Activated CD4-positive, alpha-beta T cell treated with anti-CD3 and anti-CD28 coated beads, Interleukin-2, Interleukin-4, amounts not matched to agents 100 ng/mL and 50 ng/mL, durations not matched to agents 16 hours and 8 hours (primary cell): ENCODE measurements at regions not wholly inside any gene's neighbourhood (a gene's known extent, or its start where the extent isn't known, plus 50 kb on each side); places are given as distances from the start of the nearest gene placed in this dataset.

Experiments
- DNase-seq: peaks from one replicate; pipeline ENCODE4 v3.0.0-alpha.2; 2020; ENCODE audit warnings: low spot score

GRCh38 chr5:111676926-111677415 lies 80.0 kb downstream of the NREP start:
- no peak for DNase-seq

- no peak for DNase-seq
Measured at GRCh38 chr5:111676466-111676865, 80.5 kb downstream of the NREP start.

DNA sequence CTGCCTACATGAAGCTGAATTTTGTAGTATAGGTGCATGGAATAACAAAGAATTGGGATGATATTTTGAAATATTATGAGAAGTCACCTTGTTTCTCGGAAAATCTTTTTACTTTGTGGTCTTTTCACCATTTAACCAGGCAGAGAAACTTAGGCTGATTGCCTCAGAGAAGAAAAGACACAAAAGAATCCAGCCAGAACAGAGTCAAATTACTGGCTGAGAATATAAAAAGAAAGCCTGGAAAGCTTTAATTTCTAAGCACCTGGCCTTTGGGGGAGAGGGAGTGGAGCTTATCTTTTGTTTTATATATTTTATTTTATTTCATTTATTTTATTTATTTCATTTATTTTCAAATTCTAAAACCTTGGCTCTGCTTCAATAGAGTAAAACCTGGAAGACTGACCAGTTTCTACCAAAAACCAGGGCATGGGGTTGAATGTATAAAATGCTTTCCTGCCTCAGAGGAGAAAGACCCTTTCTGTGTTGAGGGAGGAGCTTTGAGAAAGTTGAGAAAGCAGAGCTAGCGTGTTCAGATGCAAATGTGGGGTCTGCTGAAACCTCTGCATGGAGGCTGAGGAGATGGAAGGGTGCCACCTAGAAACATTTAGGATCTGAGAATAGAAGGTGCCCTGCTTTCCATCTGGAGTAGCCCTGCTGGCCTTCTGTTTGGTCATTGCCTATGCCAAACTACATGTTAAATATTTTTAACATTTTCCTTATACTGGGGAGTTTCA lies 81.6 kb downstream of the NREP start:
- DNase-seq, result no peak

- DNase-seq, result no peak
Measured at GRCh38 chr5:111673891-111674626, 82.9 kb downstream of the NREP start.

- no peak for DNase-seq
Measured at GRCh38 chr5:111672099-111672498, 84.9 kb downstream of the NREP start.

GRCh38 chr5:111670826-111671492 lies 86.0 kb downstream of the NREP start:
- DNase-seq, result no peak

DNA sequence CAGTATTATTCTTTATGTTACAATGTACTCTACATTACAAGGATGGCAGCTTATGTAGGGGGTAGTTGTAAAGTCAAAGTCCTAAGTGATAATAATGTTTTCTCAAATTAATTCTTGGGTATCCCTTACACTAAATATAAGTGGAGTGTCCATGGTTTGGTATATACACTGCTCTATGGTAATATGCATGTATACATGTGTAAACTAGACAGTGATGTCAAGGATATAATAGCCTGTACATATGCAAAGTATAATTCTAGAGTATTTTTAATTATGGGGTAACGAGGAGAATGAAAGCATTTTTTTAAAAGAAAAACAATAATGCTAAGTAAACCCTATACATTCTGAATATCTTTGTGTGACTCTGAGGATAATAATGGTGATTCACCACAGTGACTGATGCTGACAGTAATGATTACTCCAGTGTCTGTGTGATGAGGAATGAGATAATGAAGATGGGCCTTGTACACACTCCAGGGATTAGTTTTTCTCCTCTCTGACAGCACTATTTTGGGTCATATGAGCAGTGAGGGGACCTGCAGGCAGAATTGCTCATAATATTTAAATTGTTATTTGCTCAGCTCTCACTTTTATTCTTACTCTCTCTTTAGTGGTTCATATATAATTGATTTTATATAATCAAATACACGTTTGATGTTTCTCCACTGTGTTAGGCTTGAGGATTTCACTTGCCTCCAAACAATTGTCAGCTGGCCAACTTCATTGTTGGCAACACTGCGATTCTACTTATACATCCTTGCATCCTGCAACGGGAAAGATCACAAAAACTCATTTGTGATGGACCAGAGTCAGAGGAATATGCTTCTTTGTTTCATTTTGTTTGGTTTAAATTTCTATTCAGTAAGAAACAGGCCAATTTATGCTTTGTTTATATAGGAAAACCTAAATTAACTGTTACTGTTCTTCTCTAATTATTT lies 88.2 kb downstream of the NREP start:
- DNase-seq, result no peak

- no peak for DNase-seq
Measured at GRCh38 chr5:111667128-111667736, 89.8 kb downstream of the NREP start.

- DNase-seq, result no peak
Measured at GRCh38 chr5:111656580-111656979, 100.4 kb downstream of the NREP start.

DNA sequence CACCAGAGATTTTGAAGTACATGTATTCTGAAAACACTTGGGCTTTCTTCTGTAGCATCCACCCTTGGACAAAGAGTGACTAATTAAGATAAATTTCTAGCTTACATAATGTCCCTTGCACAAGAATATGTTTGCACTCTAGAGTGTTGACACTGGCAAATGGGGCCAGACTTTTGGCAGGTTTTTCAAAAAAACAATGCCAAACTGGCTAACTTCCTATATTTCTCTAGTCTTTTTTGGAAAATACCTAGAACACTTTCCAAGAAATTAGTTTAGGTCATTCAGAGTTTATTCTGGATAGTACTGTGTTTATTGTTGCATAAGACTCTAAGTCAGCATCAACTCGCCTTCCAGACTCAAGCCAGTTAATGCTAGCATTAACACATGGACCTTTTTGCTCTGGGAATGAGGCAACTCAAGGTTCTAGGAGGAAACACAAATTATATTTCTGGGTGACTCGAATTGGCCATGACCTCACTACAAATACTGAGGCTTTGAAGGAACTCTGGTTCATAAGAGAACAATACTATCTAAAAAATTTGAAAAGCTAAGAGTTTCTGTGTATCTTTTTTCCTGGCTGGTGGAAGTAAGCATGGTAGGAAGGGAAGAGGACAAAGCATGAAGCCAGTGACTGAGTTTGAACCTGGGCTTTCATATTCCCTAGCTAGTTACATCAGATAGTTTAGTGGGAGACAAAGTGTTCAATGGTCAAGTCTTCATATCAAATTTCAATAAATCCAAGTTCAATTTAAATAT lies 101.6 kb downstream of the NREP start:
- no peak for DNase-seq

- DNase-seq, result no peak
Measured at GRCh38 chr5:111653408-111653807, 103.6 kb downstream of the NREP start.

DNA sequence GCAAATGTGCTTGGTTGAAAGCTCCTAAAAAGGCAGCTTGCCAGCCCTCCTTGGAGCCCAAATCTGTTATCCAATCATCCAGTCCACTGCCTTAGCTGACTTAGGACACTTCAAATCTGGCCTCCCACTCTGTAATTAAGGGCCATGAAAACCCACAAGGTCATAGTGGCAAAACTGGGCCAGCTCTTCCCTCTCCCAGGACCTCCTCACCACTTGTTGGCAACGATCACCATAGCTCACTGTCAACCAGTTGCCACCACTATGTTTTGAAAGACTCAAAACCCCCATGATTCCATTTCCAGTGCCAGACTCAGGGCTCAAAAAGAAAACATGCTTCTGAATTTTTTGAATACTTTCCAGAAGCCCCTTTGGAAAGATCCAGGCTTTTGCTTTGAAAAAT lies 107.5 kb downstream of the NREP start:
- no peak for DNase-seq

DNA sequence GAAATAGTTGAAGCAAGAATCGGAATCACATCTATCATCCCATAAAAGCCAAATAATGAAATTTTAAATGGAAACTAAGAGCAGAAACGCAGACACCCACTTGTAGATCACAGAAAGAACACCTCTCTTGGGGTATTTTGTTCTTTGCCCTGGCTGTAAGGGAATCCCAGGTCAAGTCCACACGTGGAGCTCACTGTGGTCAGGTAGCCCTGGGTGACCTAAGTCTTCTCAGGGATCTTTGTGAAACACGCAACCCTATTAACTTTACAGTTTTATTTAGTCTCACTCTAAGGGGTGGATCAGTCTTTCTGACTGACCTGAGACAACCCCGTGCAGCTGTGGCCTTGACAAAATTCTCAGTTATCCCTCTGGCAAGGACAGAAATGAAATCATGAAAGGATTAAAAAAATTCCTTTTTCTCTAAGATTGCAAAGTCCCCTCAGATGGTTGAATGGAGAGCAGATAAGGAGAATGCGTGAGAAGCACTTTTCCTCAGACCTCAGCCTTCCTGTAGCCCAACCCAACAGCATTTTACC lies 111.6 kb downstream of the NREP start:
- DNase-seq, result no peak

DNA sequence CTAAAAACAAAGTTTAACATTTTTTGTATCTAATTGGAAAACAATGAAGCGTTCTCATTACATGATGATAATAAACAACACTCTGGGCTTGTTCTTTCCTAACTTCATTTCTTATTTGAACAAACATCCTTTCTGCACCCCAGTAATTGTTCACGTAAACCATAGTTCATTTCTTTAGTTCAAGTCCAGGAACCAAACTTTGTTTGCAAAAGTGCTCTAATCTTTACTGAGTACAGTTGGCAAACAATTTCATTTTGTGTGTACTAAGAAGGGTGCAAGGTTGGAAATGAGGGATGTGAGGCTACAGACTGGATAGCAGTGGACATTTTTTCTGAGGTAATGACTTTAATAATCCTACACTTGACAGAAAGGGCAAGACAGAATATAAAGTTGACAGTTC lies 113.5 kb downstream of the NREP start:
- no peak for DNase-seq

DNA sequence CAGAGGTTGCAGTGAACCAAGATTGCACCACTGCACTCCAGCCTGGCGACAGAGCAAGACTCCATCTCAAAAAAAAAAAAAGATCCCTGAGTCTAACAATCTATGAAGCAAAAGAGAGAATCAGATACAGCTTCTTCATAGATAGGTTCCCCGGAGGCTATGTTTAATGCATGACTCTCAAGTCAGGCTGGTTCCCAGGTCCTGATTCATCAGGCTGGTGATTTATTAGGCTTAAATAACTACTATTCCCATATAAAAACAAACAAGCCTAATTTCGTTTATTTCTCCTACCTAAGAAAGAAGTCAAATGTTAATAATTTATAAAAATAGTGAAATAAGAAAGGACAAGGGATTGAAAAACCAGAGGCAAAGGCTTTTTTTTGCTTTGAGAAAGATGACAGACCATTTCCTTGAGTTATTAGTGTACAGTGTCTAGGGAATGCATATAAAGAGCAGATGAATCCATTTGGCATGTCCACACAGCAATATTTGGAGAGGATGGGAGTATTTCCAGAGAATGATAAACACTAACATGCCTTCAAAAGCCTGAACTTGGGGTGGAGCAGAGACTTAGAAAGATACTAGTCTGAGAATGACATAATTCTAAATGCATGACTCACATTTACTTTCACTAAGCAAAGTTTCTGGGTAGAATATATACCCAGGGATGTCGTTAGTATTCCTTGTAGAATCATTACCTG lies 115.3 kb downstream of the NREP start:
- no peak for DNase-seq

GRCh38 chr5:111639912-111640311 lies 117.1 kb downstream of the NREP start:
- DNase-seq, result no peak

- DNase-seq, result no peak
Measured at GRCh38 chr5:111636736-111637135, 120.3 kb downstream of the NREP start.

DNA sequence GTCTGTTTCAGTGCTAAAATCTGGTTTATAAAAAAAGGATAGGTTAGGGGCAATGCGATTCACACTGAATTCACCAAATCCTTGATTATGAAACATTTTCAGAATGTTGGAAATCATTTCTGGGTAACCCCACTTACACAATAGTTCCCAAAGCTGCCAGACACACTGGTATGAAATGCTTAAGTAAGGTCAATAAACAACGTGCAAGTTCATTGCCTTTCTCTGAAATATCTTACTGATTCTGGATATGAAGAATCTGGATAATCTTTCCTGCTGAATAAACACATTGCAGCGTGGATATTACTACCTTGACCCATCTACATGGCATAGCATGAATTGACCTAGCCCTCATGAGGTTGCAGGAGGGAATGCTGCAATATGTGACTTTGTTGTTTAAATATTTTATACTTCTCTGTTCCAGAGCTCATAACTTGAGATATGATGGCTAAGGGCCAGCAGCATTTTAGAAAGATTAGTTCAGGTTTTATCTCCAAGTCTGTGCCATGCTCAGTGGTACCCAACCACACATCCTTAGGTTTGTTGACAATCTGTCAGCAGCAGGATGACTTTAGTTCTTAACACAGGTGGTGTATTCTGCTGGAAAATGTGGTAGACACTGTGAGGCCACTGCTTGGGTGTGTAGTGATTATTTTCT lies 121.0 kb downstream of the NREP start:
- DNase-seq, result no peak
